ENCODE measurements at regions not wholly inside any gene's neighbourhood (a gene's known extent, or its start where the extent isn't known, plus 50 kb on each side); places are given as distances from the start of the nearest gene placed in this dataset.

DNA sequence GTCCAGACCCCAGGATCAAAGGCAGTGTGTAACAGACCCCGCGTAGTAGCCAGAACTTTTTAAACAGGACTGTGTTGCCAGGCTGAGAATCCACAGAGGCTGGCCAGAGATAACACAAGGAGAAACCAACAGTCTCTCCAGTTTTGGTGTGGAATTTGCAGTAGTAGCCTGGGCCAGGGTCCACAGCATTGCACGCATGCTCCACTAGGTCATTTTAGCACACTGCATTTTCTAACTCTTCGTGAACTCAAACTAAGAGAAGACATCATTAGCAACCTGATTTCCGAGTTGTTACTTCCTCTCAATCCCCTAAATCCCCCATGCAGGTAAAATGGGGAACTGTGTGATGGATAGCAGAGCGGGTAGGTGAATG is 119.6 kb downstream of the BOD1 start:
- TF ChIP-seq, protein P1, sequence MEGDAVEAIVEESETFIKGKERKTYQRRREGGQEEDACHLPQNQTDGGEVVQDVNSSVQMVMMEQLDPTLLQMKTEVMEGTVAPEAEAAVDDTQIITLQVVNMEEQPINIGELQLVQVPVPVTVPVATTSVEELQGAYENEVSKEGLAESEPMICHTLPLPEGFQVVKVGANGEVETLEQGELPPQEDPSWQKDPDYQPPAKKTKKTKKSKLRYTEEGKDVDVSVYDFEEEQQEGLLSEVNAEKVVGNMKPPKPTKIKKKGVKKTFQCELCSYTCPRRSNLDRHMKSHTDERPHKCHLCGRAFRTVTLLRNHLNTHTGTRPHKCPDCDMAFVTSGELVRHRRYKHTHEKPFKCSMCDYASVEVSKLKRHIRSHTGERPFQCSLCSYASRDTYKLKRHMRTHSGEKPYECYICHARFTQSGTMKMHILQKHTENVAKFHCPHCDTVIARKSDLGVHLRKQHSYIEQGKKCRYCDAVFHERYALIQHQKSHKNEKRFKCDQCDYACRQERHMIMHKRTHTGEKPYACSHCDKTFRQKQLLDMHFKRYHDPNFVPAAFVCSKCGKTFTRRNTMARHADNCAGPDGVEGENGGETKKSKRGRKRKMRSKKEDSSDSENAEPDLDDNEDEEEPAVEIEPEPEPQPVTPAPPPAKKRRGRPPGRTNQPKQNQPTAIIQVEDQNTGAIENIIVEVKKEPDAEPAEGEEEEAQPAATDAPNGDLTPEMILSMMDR (IDR thresholded peaks at IDR 0.05): no peak
- no peak for TF ChIP-seq POLR2A (IDR thresholded peaks at IDR 0.05)
- TF ChIP-seq EP300 (IDR thresholded peaks at IDR 0.05): no peak
